GM12878 (cell line): ENCODE measurements at regions not wholly inside any gene's neighbourhood (a gene's known extent, or its start where the extent isn't known, plus 50 kb on each side); places are given as distances from the start of the nearest gene placed in this dataset.

Experiments
- ATAC-seq: fragments of 200-7000 bp; cut with Tn5 transposase; 3 replicates; pipeline ENCODE4 v1.9.1; 2020; ENCODE audit warnings: mild to moderate bottlenecking, moderate library complexity
- BruUV-seq: library from RNA; stranded (reverse); fragments of 400-500 nt; replicated peaks from 2 replicates; lab custom pipeline; 2021; lab: Mats Ljungman, UMichigan
- CTCF ChIA-PET: fragments of 300-600 bp; sonication (Branson Sonifier 250); formaldehyde crosslinking; extraction: SDS; loops from one replicate; lab custom pipeline; 2021; ENCODE audit warnings: inconsistent platforms; lab: Yijun Ruan, JAX
- POLR2A ChIA-PET: fragments of 350-600 bp; formaldehyde crosslinking; extraction: SDS; loops from one replicate; lab custom pipeline; 2021; ENCODE audit warnings: inconsistent platforms; lab: Charles Lee
- RAD21 ChIA-PET: fragments of 300-600 bp; sonication (Branson Sonifier 250); formaldehyde crosslinking; loops from one replicate; lab custom pipeline; 2023; ENCODE audit warnings: antibody characterized with exemption; ENCODE audit not compliant: unreplicated experiment; lab: Charles Lee
- SMC1A ChIA-PET: fragments of 300-600 bp; sonication (Branson Sonifier 250); formaldehyde crosslinking; loops from one replicate; lab custom pipeline; 2023; ENCODE audit not compliant: unreplicated experiment, uncharacterized antibody; lab: Charles Lee
- DNase-seq: peaks from one replicate; pipeline ENCODE4 v3.0.0-alpha.2; 2011; ENCODE audit warnings: low read depth, low spot score
- FAIRE-seq: peaks from 3 replicates; lab custom pipeline; 2011; peaks lifted over from hg19 to GRCh38; lab: Jason Lieb, UNC
- H2AFZ ChIP-seq: 2 replicates; pipeline ENCODE4 v1.6.0; 2011; ENCODE audit warnings: low read depth, low read length, control low read depth; ENCODE audit not compliant: control insufficient read depth
- H3K27ac ChIP-seq: 2 replicates; pipeline ENCODE4 v1.5.1; 2011; ENCODE audit warnings: control low read depth; ENCODE audit not compliant: control insufficient read depth, insufficient read depth
- H3K27me3 ChIP-seq, 2 experiments: replicated peaks in 1 of 2; 2 replicates each; pipeline versions ENCODE4 v1.6.0 to v1.6.1; 2011; ENCODE audit warnings: low read length in 1 of 2; ENCODE audit not compliant: control insufficient read depth in 2 of 2, insufficient read depth in 2 of 2
- H3K36me3 ChIP-seq, 2 experiments: 2 replicates each; pipeline ENCODE4 v1.5.1; 2011; ENCODE audit warnings: low read length in 1 of 2; ENCODE audit not compliant: control insufficient read depth in 2 of 2, insufficient read depth in 2 of 2
- H3K4me1 ChIP-seq: 2 replicates; pipeline ENCODE4 v1.6.1; 2011; ENCODE audit warnings: mild to moderate bottlenecking, low read length, moderate library complexity, mixed read lengths; ENCODE audit not compliant: control insufficient read depth, insufficient read depth
- H3K4me2 ChIP-seq: 2 replicates; pipeline ENCODE4 v1.6.0; 2011; ENCODE audit warnings: control low read depth; ENCODE audit not compliant: control insufficient read depth, insufficient read depth
- H3K4me3 ChIP-seq: fragments of 200-600 bp; sonication (generic); 2 replicates; pipeline ENCODE4 v1.5.1; 2016
- H3K79me2 ChIP-seq: 2 replicates; pipeline ENCODE4 v1.6.0; 2011; ENCODE audit warnings: low read length; ENCODE audit not compliant: control insufficient read depth, insufficient read depth
- H3K9ac ChIP-seq: 2 replicates; pipeline ENCODE4 v1.8.0; 2011; ENCODE audit warnings: low read length, control low read depth, mixed read lengths; ENCODE audit not compliant: control insufficient read depth, insufficient read depth
- H3K9me3 ChIP-seq: replicated peaks from 3 replicates; pipeline ENCODE4 v1.5.1; 2011; ENCODE audit warnings: mild to moderate bottlenecking, low read length; ENCODE audit not compliant: control insufficient read depth, insufficient read depth
- H4K20me1 ChIP-seq: 2 replicates; pipeline ENCODE4 v1.6.0; 2011; ENCODE audit not compliant: control insufficient read depth, insufficient read depth
- CBX3 ChIP-seq: fragments of 200-600 bp; sonication (generic); IDR thresholded peaks from 2 replicates; pipeline ENCODE4 v1.6.1; 2016; ENCODE audit warnings: low read depth, borderline replicate concordance
- CREM ChIP-seq: IDR thresholded peaks from 2 replicates; pipeline ENCODE4 v1.6.1; 2014; ENCODE audit warnings: antibody characterized with exemption, low read depth
- ESRRA ChIP-seq: IDR thresholded peaks from 2 replicates; pipeline ENCODE4 v1.6.1; 2012; ENCODE audit warnings: mild to moderate bottlenecking, low read length, improper control_type of control experiment
- EZH2 ChIP-seq: IDR thresholded peaks from 2 replicates; pipeline ENCODE4 v1.6.1; 2012; ENCODE audit warnings: low read depth, mild to moderate bottlenecking, control low read depth, inconsistent platforms, low read length, borderline replicate concordance; ENCODE audit not compliant: control insufficient read depth
- JUND ChIP-seq: IDR thresholded peaks from 2 replicates; pipeline ENCODE4 v1.6.1; 2012; ENCODE audit warnings: low read depth, mild to moderate bottlenecking, low read length, improper control_type of control experiment, moderate library complexity
- NR2C2 ChIP-seq: IDR thresholded peaks from 2 replicates; pipeline ENCODE4 v1.6.1; 2011; ENCODE audit warnings: borderline replicate concordance, low read depth; ENCODE audit not compliant: control insufficient read depth, insufficient read length
- RB1 ChIP-seq: fragments of 450-650 bp; formaldehyde crosslinking; IDR thresholded peaks from 2 replicates; pipeline ENCODE4 v1.6.1; 2017; ENCODE audit warnings: mild to moderate bottlenecking, borderline replicate concordance
- RCOR1 ChIP-seq: conservative IDR thresholded peaks from 2 replicates; pipeline ENCODE4 v1.6.1; 2012; ENCODE audit warnings: low read depth, low read length, improper control_type of control experiment
- RFX5 ChIP-seq: IDR thresholded peaks from 2 replicates; pipeline ENCODE4 v1.6.1; 2011; ENCODE audit warnings: low read depth, low read length, improper control_type of control experiment
- SUZ12 ChIP-seq: fragments of 200-600 bp; sonication (generic); IDR thresholded peaks from one replicate; pipeline ENCODE4 v1.6.1; 2018; ENCODE audit warnings: antibody characterized with exemption, mild to moderate bottlenecking; ENCODE audit not compliant: unreplicated experiment
- YBX1 ChIP-seq: fragments of 450-650 bp; IDR thresholded peaks from 2 replicates; pipeline ENCODE4 v1.6.1; 2016; ENCODE audit warnings: antibody characterized with exemption
- WGBS: methylation state at CpG from one replicate; pipeline ENCODE4 v1.1.6; 2016; ENCODE audit warnings: low lambda C conversion rate; ENCODE audit not compliant: insufficient replicate concordance, insufficient coverage; ENCODE audit errors: missing lambda C conversion rate; 5-methylcytosine and 5-hydroxymethylcytosine counted together
- in situ Hi-C: fragments of 300-500 bp; cut with MboI; formaldehyde crosslinking; loops from 9 replicates; pipeline ENCODE4 v1.14.3; 2018; ENCODE audit warnings: mixed read lengths
- intact Hi-C: fragments of 100-400 bp; cut with micrococcal nuclease; formaldehyde crosslinking; loops from one replicate; pipeline ENCODE4 v1.14.2; 2022; ENCODE audit not compliant: unreplicated experiment
- TF ChIP-seq, protein P1 (sequence below): IDR thresholded peaks from 2 replicates; pipeline ENCODE4 v1.6.1; 2011; ENCODE audit warnings: borderline replicate concordance, low read depth, mild to moderate bottlenecking, moderate library complexity, mixed read lengths, low read length; ENCODE audit not compliant: insufficient read depth; ENCODE audit errors: extremely low read length
- TF ChIP-seq, protein P2 (sequence below): IDR thresholded peaks from 2 replicates; pipeline ENCODE4 v1.6.1; 2011; ENCODE audit warnings: borderline replicate concordance, low read depth, mild to moderate bottlenecking, moderate library complexity, low read length; ENCODE audit not compliant: insufficient read depth, poor library complexity, severe bottlenecking

DNA sequence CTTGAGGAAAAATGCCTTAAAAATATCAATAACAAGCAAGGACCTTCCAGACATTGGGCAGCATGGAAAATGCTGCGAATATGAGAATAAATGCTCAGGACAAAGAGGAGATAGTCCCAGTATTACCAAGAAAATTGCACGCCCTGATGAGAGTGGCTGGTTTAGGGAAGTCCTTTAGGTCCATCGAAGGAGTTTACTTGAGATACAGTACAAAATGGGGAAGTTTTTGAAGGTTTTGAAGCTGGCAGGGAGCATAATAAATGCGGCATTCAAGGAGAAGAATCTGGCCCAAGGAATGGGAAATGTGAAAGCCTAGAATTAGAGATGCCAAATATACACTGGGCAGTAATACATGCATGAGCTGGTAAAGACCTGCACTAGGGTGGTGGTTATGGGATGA lies 90.2 kb upstream of the SPATS2L start:
- POLR2A ChIA-PET: no interaction called here
- RAD21 ChIA-PET: no interaction called here

More for the DNA sequence above, 90.2 kb upstream of the SPATS2L start:
- Histone ChIP-seq H3K27me3 (no peaks in the 10 kb centered on the region; a peak in 1 of 4 replicates), H2AFZ (no peak overlapping the region), H3K4me1 (no peaks in the 10 kb centered on the region), H3K4me2 (no peak overlapping the region), H4K20me1 (no peaks in the 10 kb centered on the region), H3K79me2 (no peaks in the 10 kb centered on the region), H3K9ac (no peak overlapping the region), H3K9me3 (no peaks in the 10 kb centered on the region), H3K4me3 (no peak overlapping the region), H3K36me3 (no peaks in the 10 kb centered on the region), H3K27ac (no peak overlapping the region)
- no peak for TF ChIP-seq NR2C2
- no peak for TF ChIP-seq EZH2
- TF ChIP-seq, protein P1, sequence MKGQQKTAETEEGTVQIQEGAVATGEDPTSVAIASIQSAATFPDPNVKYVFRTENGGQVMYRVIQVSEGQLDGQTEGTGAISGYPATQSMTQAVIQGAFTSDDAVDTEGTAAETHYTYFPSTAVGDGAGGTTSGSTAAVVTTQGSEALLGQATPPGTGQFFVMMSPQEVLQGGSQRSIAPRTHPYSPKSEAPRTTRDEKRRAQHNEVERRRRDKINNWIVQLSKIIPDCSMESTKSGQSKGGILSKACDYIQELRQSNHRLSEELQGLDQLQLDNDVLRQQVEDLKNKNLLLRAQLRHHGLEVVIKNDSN: no peak
- no peak for TF ChIP-seq CBX3
- TF ChIP-seq CREM: no peak
- no peak for TF ChIP-seq SUZ12
- TF ChIP-seq, protein P2, sequence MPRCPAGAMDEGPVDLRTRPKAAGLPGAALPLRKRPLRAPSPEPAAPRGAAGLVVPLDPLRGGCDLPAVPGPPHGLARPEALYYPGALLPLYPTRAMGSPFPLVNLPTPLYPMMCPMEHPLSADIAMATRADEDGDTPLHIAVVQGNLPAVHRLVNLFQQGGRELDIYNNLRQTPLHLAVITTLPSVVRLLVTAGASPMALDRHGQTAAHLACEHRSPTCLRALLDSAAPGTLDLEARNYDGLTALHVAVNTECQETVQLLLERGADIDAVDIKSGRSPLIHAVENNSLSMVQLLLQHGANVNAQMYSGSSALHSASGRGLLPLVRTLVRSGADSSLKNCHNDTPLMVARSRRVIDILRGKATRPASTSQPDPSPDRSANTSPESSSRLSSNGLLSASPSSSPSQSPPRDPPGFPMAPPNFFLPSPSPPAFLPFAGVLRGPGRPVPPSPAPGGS: no peak
- TF ChIP-seq RB1: no peak
- TF ChIP-seq ESRRA: no peak
- no peak for TF ChIP-seq RCOR1
- TF ChIP-seq YBX1: no peak
- no peak for TF ChIP-seq JUND
- no peak for TF ChIP-seq RFX5
- BruUV-seq: no TSS peak
- FAIRE-seq (no peak), ATAC-seq (no peak), DNase-seq (no peak)
- ChIA-PET CTCF (no interaction called here), SMC1A (no interaction called here)
- intact Hi-C loops (no loop called here), in situ Hi-C loops (no loop called here)
- WGBS: 23% methylated on average over 4 of the region's 4 CpGs
